HG03280 (cell line): ENCODE measurements at regions not wholly inside any gene's neighbourhood (a gene's known extent, or its start where the extent isn't known, plus 50 kb on each side); places are given as distances from the start of the nearest gene placed in this dataset.
"Not testable (repeated sequence)": the region's sequence is repeated elsewhere in the genome, so short reads cannot be mapped to it uniquely, and the experiment has no call there.

Experiments
- ATAC-seq: cut with Tn5 transposase; IDR thresholded peaks from one replicate; pipeline ENCODE4 v1.9.1; 2021; ENCODE audit warnings: mild to moderate bottlenecking, moderate library complexity; ENCODE audit not compliant: unreplicated experiment

- no peak for ATAC-seq
Measured at GRCh38 chr6:60679175-60679574, 1606.8 kb downstream of the KHDRBS2 start.

GRCh38 chr6:60671369-60671768, 1614.7 kb downstream of the KHDRBS2 start:
- ATAC-seq, result no peak

GRCh38 chr6:60670036-60670435, 1616.0 kb downstream of the KHDRBS2 start:
- ATAC-seq, result no peak

DNA sequence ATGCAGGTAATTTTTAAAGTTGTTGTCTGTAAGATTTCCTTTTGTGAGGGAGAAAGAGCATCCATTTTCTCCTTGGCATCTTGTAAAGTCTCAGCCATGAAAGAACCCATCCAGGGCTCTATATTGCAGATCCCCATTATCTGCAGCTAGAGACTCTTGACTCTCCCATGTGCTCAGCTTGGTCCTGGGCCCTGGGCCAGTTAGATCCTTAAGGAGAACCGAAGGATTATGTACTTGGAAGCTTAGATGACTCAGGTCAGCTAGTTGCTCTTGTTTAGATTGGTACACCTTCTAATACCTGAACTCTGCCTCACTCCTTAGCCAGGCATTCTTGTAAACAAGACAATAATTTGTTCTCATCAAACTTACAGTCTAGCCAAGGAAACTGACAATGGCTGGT, 1617.6 kb downstream of the KHDRBS2 start:
- ATAC-seq, result no peak

- ATAC-seq, result not testable (repeated sequence)
Measured at GRCh38 chr6:60663199-60663598, 1622.8 kb downstream of the KHDRBS2 start.

GRCh38 chr6:60643870-60644269, 1642.2 kb downstream of the KHDRBS2 start:
- no peak for ATAC-seq

DNA sequence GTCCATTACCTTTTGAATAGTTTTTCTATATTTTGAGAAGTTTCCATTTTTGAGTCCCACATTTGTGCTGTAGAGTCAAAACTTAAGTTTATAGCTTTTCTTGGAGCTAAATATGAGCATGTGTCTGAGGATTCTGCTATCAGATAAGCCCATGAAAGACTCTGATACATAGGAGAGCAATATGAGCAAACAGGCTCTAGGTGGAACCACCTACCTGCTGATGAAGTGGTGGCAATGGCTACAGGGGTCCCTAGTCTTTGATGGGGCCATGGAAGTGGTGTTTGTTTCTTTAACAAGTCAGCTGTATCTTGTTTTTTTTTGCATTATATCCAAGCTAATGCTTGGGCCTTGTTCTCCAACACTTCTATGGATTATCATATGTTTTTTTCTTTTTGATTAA, 1646.8 kb downstream of the KHDRBS2 start:
- not testable (repeated sequence) for ATAC-seq
